GM12878 (cell line): ENCODE measurements at regions not wholly inside any gene's neighbourhood (a gene's known extent, or its start where the extent isn't known, plus 50 kb on each side); places are given as distances from the start of the nearest gene placed in this dataset.

Experiments
- ATAC-seq: fragments of 200-7000 bp; cut with Tn5 transposase; 3 replicates; pipeline ENCODE4 v1.9.1; 2020; ENCODE audit warnings: mild to moderate bottlenecking, moderate library complexity
- BruUV-seq: library from RNA; stranded (reverse); fragments of 400-500 nt; replicated peaks from 2 replicates; lab custom pipeline; 2021; lab: Mats Ljungman, UMichigan
- CTCF ChIA-PET: fragments of 300-600 bp; sonication (Branson Sonifier 250); formaldehyde crosslinking; extraction: SDS; loops from one replicate; lab custom pipeline; 2021; ENCODE audit warnings: inconsistent platforms; lab: Yijun Ruan, JAX
- POLR2A ChIA-PET: fragments of 350-600 bp; formaldehyde crosslinking; extraction: SDS; loops from one replicate; lab custom pipeline; 2021; ENCODE audit warnings: inconsistent platforms; lab: Charles Lee
- RAD21 ChIA-PET: fragments of 300-600 bp; sonication (Branson Sonifier 250); formaldehyde crosslinking; loops from one replicate; lab custom pipeline; 2023; ENCODE audit warnings: antibody characterized with exemption; ENCODE audit not compliant: unreplicated experiment; lab: Charles Lee
- SMC1A ChIA-PET: fragments of 300-600 bp; sonication (Branson Sonifier 250); formaldehyde crosslinking; loops from one replicate; lab custom pipeline; 2023; ENCODE audit not compliant: unreplicated experiment, uncharacterized antibody; lab: Charles Lee
- DNase-seq: peaks from one replicate; pipeline ENCODE4 v3.0.0-alpha.2; 2011; ENCODE audit warnings: low read depth, low spot score
- FAIRE-seq: peaks from 3 replicates; lab custom pipeline; 2011; peaks lifted over from hg19 to GRCh38; lab: Jason Lieb, UNC
- H2AFZ ChIP-seq: 2 replicates; pipeline ENCODE4 v1.6.0; 2011; ENCODE audit warnings: low read depth, low read length, control low read depth; ENCODE audit not compliant: control insufficient read depth
- H3K27ac ChIP-seq: 2 replicates; pipeline ENCODE4 v1.5.1; 2011; ENCODE audit warnings: control low read depth; ENCODE audit not compliant: control insufficient read depth, insufficient read depth
- H3K27me3 ChIP-seq, 2 experiments: replicated peaks in 1 of 2; 2 replicates each; pipeline versions ENCODE4 v1.6.0 to v1.6.1; 2011; ENCODE audit warnings: low read length in 1 of 2; ENCODE audit not compliant: control insufficient read depth in 2 of 2, insufficient read depth in 2 of 2
- H3K36me3 ChIP-seq, 2 experiments: 2 replicates each; pipeline ENCODE4 v1.5.1; 2011; ENCODE audit warnings: low read length in 1 of 2; ENCODE audit not compliant: control insufficient read depth in 2 of 2, insufficient read depth in 2 of 2
- H3K4me1 ChIP-seq: 2 replicates; pipeline ENCODE4 v1.6.1; 2011; ENCODE audit warnings: mild to moderate bottlenecking, low read length, moderate library complexity, mixed read lengths; ENCODE audit not compliant: control insufficient read depth, insufficient read depth
- H3K4me2 ChIP-seq: 2 replicates; pipeline ENCODE4 v1.6.0; 2011; ENCODE audit warnings: control low read depth; ENCODE audit not compliant: control insufficient read depth, insufficient read depth
- H3K4me3 ChIP-seq: fragments of 200-600 bp; sonication (generic); 2 replicates; pipeline ENCODE4 v1.5.1; 2016
- H3K79me2 ChIP-seq: 2 replicates; pipeline ENCODE4 v1.6.0; 2011; ENCODE audit warnings: low read length; ENCODE audit not compliant: control insufficient read depth, insufficient read depth
- H3K9ac ChIP-seq: 2 replicates; pipeline ENCODE4 v1.8.0; 2011; ENCODE audit warnings: low read length, control low read depth, mixed read lengths; ENCODE audit not compliant: control insufficient read depth, insufficient read depth
- H3K9me3 ChIP-seq: replicated peaks from 3 replicates; pipeline ENCODE4 v1.5.1; 2011; ENCODE audit warnings: mild to moderate bottlenecking, low read length; ENCODE audit not compliant: control insufficient read depth, insufficient read depth
- H4K20me1 ChIP-seq: 2 replicates; pipeline ENCODE4 v1.6.0; 2011; ENCODE audit not compliant: control insufficient read depth, insufficient read depth
- BCLAF1 ChIP-seq: fragments of 450-650 bp; IDR thresholded peaks from 2 replicates; pipeline ENCODE4 v1.6.1; 2017; ENCODE audit warnings: antibody characterized with exemption, mild to moderate bottlenecking, moderate library complexity
- ELK1 ChIP-seq: IDR thresholded peaks from 2 replicates; pipeline ENCODE4 v1.6.1; 2012; ENCODE audit warnings: low read depth, low read length, improper control_type of control experiment
- ETV6 ChIP-seq, 2 experiments: fragments of 450-650 bp in 1 of 2; IDR thresholded peaks in 1 of 2; conservative IDR thresholded peaks in 1 of 2; 2 replicates each; pipeline ENCODE4 v1.6.1; 2014; ENCODE audit warnings: antibody characterized with exemption in 1 of 2, borderline replicate concordance in 1 of 2, low read depth in 1 of 2, mild to moderate bottlenecking in 1 of 2, moderate library complexity in 1 of 2
- HDAC2 ChIP-seq: fragments of 200-600 bp; sonication (generic); IDR thresholded peaks from 2 replicates; pipeline ENCODE4 v1.6.1; 2017
- HDGF ChIP-seq: fragments of 450-650 bp; IDR thresholded peaks from 2 replicates; pipeline ENCODE4 v1.6.1; 2016; ENCODE audit warnings: antibody characterized with exemption
- IRF3 ChIP-seq: fragments of 450-650 bp; IDR thresholded peaks from 2 replicates; pipeline ENCODE4 v1.6.1; 2014; ENCODE audit warnings: mild to moderate bottlenecking
- IRF4 ChIP-seq: IDR thresholded peaks from 2 replicates; pipeline ENCODE4 v1.6.1; 2011; ENCODE audit warnings: low read depth, low read length
- MAX ChIP-seq: IDR thresholded peaks from 2 replicates; pipeline ENCODE4 v1.6.1; 2012; ENCODE audit warnings: low read depth, low read length, improper control_type of control experiment
- NFXL1 ChIP-seq: fragments of 450-650 bp; IDR thresholded peaks from 2 replicates; pipeline ENCODE4 v1.6.1; 2017; ENCODE audit warnings: antibody characterized with exemption, mild to moderate bottlenecking, borderline replicate concordance
- NRF1 ChIP-seq: conservative IDR thresholded peaks from 2 replicates; pipeline ENCODE4 v1.6.1; 2011; ENCODE audit warnings: mild to moderate bottlenecking, low read depth, low read length, improper control_type of control experiment
- RELB ChIP-seq: fragments of 450-650 bp; IDR thresholded peaks from 2 replicates; pipeline ENCODE4 v1.6.1; 2017; ENCODE audit warnings: low read depth, mild to moderate bottlenecking, moderate library complexity
- SMARCA5 ChIP-seq: fragments of 450-650 bp; IDR thresholded peaks from 2 replicates; pipeline ENCODE4 v1.6.1; 2017; ENCODE audit warnings: mild to moderate bottlenecking
- ZNF217 ChIP-seq: fragments of 450-650 bp; IDR thresholded peaks from 2 replicates; pipeline ENCODE4 v1.6.1; 2017; ENCODE audit warnings: antibody characterized with exemption, mild to moderate bottlenecking
- WGBS: methylation state at CpG from one replicate; pipeline ENCODE4 v1.1.6; 2016; ENCODE audit warnings: low lambda C conversion rate; ENCODE audit not compliant: insufficient replicate concordance, insufficient coverage; ENCODE audit errors: missing lambda C conversion rate; 5-methylcytosine and 5-hydroxymethylcytosine counted together
- in situ Hi-C: fragments of 300-500 bp; cut with MboI; formaldehyde crosslinking; loops from 9 replicates; pipeline ENCODE4 v1.14.3; 2018; ENCODE audit warnings: mixed read lengths
- intact Hi-C: fragments of 100-400 bp; cut with micrococcal nuclease; formaldehyde crosslinking; loops from one replicate; pipeline ENCODE4 v1.14.2; 2022; ENCODE audit not compliant: unreplicated experiment

- TF ChIP-seq ETV6 (conservative IDR thresholded peaks at IDR 0.05 in 1 of 2, IDR thresholded peaks at IDR 0.05 in 1 of 2; ENCODE audit: borderline replicate concordance in 1 of 2, low read depth in 1 of 2) (no peak), SMARCA5 (no peak), NFXL1 (no peak), IRF4 (no peak), BCLAF1 (no peak)
These were observed 825.4 kb downstream of the SORCS3 start (continued) for GRCh38 chr10:105466521-105466920.

GRCh38 chr10:105434970-105435369 is 793.9 kb downstream of the SORCS3 start:
- ChIA-PET SMC1A (no interaction called here), RAD21 (no interaction called here), POLR2A (no interaction called here), CTCF (no interaction called here)
- H3K9ac ChIP-seq: no peak overlapping the region
- DNase-seq: no peak
- no peak for ATAC-seq
- no peaks in the 10 kb centered on the region for H3K79me2 ChIP-seq
- H3K27ac ChIP-seq: no peak overlapping the region
- intact Hi-C loops: no loop called here
- no peak for TF ChIP-seq NRF1
- no peak for TF ChIP-seq HDGF
- TF ChIP-seq RELB: no peak
- no peak for TF ChIP-seq HDAC2
- no peak for TF ChIP-seq ELK1
- TF ChIP-seq IRF3: no peak
- TF ChIP-seq ZNF217: no peak
- no peak for TF ChIP-seq MAX
- H3K36me3 ChIP-seq: no peaks in the 10 kb centered on the region
- BruUV-seq: no TSS peak
- H3K4me1 ChIP-seq: no peaks in the 10 kb centered on the region
- no peaks in the 10 kb centered on the region for H3K27me3 ChIP-seq
- H3K4me2 ChIP-seq: no peak overlapping the region
- H3K9me3 ChIP-seq: no peaks in the 10 kb centered on the region
- no peak for FAIRE-seq
- no peak overlapping the region for H2AFZ ChIP-seq
- no peak overlapping the region for H3K4me3 ChIP-seq
- no peaks in the 10 kb centered on the region for H4K20me1 ChIP-seq
- WGBS: 0% methylated on average over 1 of the region's 1 CpG
- in situ Hi-C loops: no loop called here
